Caco-2 (cell line): ENCODE measurements at regions not wholly inside any gene's neighbourhood (a gene's known extent, or its start where the extent isn't known, plus 50 kb on each side); places are given as distances from the start of the nearest gene placed in this dataset.

Experiments
- BruUV-seq: library from RNA; stranded (reverse); fragments of 400-500 nt; replicated peaks from 2 replicates; lab custom pipeline; 2021; lab: Mats Ljungman, UMichigan
- CTCF ChIA-PET: fragments of 300-600 bp; sonication (Branson Sonifier 250); formaldehyde crosslinking; loops from one replicate; lab custom pipeline; 2022; ENCODE audit warnings: antibody characterized with exemption; lab: Charles Lee
- POLR2A ChIA-PET: fragments of 300-600 bp; sonication (Branson Sonifier 250); formaldehyde crosslinking; loops from one replicate; lab custom pipeline; 2022; ENCODE audit warnings: antibody characterized with exemption; lab: Charles Lee
- DNase-seq, 2 experiments: peaks; one replicate each; pipeline versions ENCODE4 v3.0.0 to v3.0.0-alpha.2; 2020 to 2022
- H3K27me3 ChIP-seq: replicated peaks from 2 replicates; pipeline ENCODE4 v1.6.0; 2011; ENCODE audit warnings: low read length; ENCODE audit not compliant: control insufficient read depth, insufficient read depth
- H3K36me3 ChIP-seq: 2 replicates; pipeline ENCODE4 v1.5.1; 2011; ENCODE audit warnings: low read length; ENCODE audit not compliant: control insufficient read depth, insufficient read depth
- H3K4me1 ChIP-seq: fragments of 250-450 bp; sonication (Bioruptor Pico); 2 replicates; pipeline ENCODE4 v1.5.1; 2020; ENCODE audit warnings: mild to moderate bottlenecking
- H3K4me3 ChIP-seq: 2 replicates; pipeline ENCODE4 v1.5.1; 2011; ENCODE audit warnings: low read depth, mild to moderate bottlenecking, control low read depth, low read length
- H3K9me3 ChIP-seq: fragments of 250-450 bp; sonication (Bioruptor Pico); 2 replicates; pipeline ENCODE4 v1.5.1; 2020; ENCODE audit warnings: mild to moderate bottlenecking, moderate library complexity
- H3K27ac Mint-ChIP-seq: one replicate; pipeline ENCODE4 v1.8.0; 2022; ENCODE audit warnings: mixed read lengths; ENCODE audit not compliant: unreplicated experiment
- H3K27me3 Mint-ChIP-seq: one replicate; pipeline ENCODE4 v1.8.0; 2022; ENCODE audit warnings: mixed read lengths; ENCODE audit not compliant: insufficient read depth, unreplicated experiment
- H3K36me3 Mint-ChIP-seq: one replicate; pipeline ENCODE4 v1.8.0; 2022; ENCODE audit warnings: mild to moderate bottlenecking, mixed read lengths; ENCODE audit not compliant: insufficient read depth, unreplicated experiment
- H3K4me1 Mint-ChIP-seq: one replicate; pipeline ENCODE4 v1.8.0; 2022; ENCODE audit warnings: low read depth, mixed read lengths; ENCODE audit not compliant: unreplicated experiment
- H3K4me3 Mint-ChIP-seq: one replicate; pipeline ENCODE4 v1.8.0; 2022; ENCODE audit warnings: mild to moderate bottlenecking, moderate library complexity, mixed read lengths; ENCODE audit not compliant: unreplicated experiment
- H3K9me3 Mint-ChIP-seq: one replicate; pipeline ENCODE4 v1.8.0; 2022; ENCODE audit warnings: mixed read lengths; ENCODE audit not compliant: unreplicated experiment
- CTCF ChIP-seq, 2 experiments: fragments of 200-600 bp in 1 of 2; IDR thresholded peaks; 1 replicate in 1 of 2; 2 replicates in 1 of 2; pipeline versions ENCODE4 v1.5.1 to v1.8.0; 2011 to 2022; ENCODE audit warnings: antibody characterized with exemption in 1 of 2, control low read depth in 1 of 2, inconsistent platforms in 1 of 2, low read depth in 1 of 2, low read length in 1 of 2, mild to moderate bottlenecking in 1 of 2, moderate library complexity in 1 of 2; ENCODE audit not compliant: insufficient read depth in 1 of 2, severe bottlenecking in 1 of 2, unreplicated experiment in 1 of 2
- intact Hi-C: fragments of 100-400 bp; cut with micrococcal nuclease; formaldehyde crosslinking; loops from one replicate; pipeline ENCODE4 v1.10.0; 2022; ENCODE audit not compliant: unreplicated experiment

- Histone ChIP-seq H3K36me3 (no peaks in the 10 kb centered on the region), H3K4me3 (no peak overlapping the region), H3K9me3 (no peaks in the 10 kb centered on the region), H3K4me1 (no peaks in the 10 kb centered on the region; the same call in 1 of the 2 replicates), H3K27me3 (no peaks in the 10 kb centered on the region)
- DNase-seq, result no peak
- no peaks in the 10 kb centered on the region for H3K9me3 Mint-ChIP-seq
- BruUV-seq, result no TSS peak
- intact Hi-C loops, result no loop called here
- CTCF ChIA-PET, result no interaction called here
- H3K4me3 Mint-ChIP-seq, result no peak overlapping the region
- no peak overlapping the region for H3K27ac Mint-ChIP-seq
- no peak for TF ChIP-seq CTCF (IDR thresholded peaks at IDR 0.05; ENCODE audit: insufficient read depth in 1 of 2, low read depth in 1 of 2, low read length in 1 of 2, severe bottlenecking in 1 of 2, unreplicated experiment in 1 of 2)
- POLR2A ChIA-PET, result no interaction called here
- peaks cover 10% of the 10 kb centered on the region for H3K4me1 Mint-ChIP-seq
- H3K27me3 Mint-ChIP-seq, result no peaks in the 10 kb centered on the region
- no peaks in the 10 kb centered on the region for H3K36me3 Mint-ChIP-seq
Observed at GRCh38 chr11:126113012-126113411, 50.3 kb upstream of the CDON start.

GRCh38 chr11:126112547-126112946, 49.9 kb upstream of the CDON start:
- no peaks in the 10 kb centered on the region for H3K36me3 ChIP-seq
- Mint-ChIP-seq H3K27me3 (no peaks in the 10 kb centered on the region), H3K27ac (peak overlapping the region; percentile 32), H3K4me1 (peaks cover 10% of the 10 kb centered on the region), H3K4me3 (no peak overlapping the region), H3K9me3 (no peaks in the 10 kb centered on the region), H3K36me3 (no peaks in the 10 kb centered on the region)
- BruUV-seq, result no TSS peak
- ChIA-PET POLR2A (no interaction called here), CTCF (no interaction called here)
- no peak for DNase-seq
- no peaks in the 10 kb centered on the region for H3K9me3 ChIP-seq
- intact Hi-C loops, result no loop called here
- no peaks in the 10 kb centered on the region for H3K27me3 ChIP-seq
- no peaks in the 10 kb centered on the region; the same call in 1 of the 2 replicates for H3K4me1 ChIP-seq
- no peak for TF ChIP-seq CTCF (IDR thresholded peaks at IDR 0.05; ENCODE audit: insufficient read depth in 1 of 2, low read depth in 1 of 2, low read length in 1 of 2, severe bottlenecking in 1 of 2, unreplicated experiment in 1 of 2)
- H3K4me3 ChIP-seq, result no peak overlapping the region
